Epithelial cell of esophagus (primary cell): ENCODE measurements at regions not wholly inside any gene's neighbourhood (a gene's known extent, or its start where the extent isn't known, plus 50 kb on each side); places are given as distances from the start of the nearest gene placed in this dataset.

Source experiments
- DNase-seq: peaks from one replicate; pipeline ENCODE4 v3.0.0; 2010; ENCODE audit warnings: low read depth
- H3K4me3 ChIP-seq: 2 replicates; pipeline ENCODE4 v1.5.1; 2011; ENCODE audit warnings: mild to moderate bottlenecking, low read length, control low read depth
- CTCF ChIP-seq: IDR thresholded peaks from 2 replicates; pipeline ENCODE4 v1.5.1; 2011; ENCODE audit warnings: low read depth, mild to moderate bottlenecking, low read length, control low read depth, inconsistent platforms; ENCODE audit not compliant: insufficient read depth; ENCODE audit errors: missing control alignments

GRCh38 chr3:118097660-118098059 is 937.0 kb downstream of the IGSF11 start:
- DNase-seq: no peak
- no peak for TF ChIP-seq CTCF
- no peak overlapping the region for H3K4me3 ChIP-seq

GRCh38 chr3:118098827-118099226 is 935.8 kb downstream of the IGSF11 start:
- no peak for TF ChIP-seq CTCF
- DNase-seq: no peak
- H3K4me3 ChIP-seq: no peak overlapping the region

- TF ChIP-seq CTCF: no peak
- H3K4me3 ChIP-seq: no peak overlapping the region
Observed at GRCh38 chr3:118101891-118102290, 932.8 kb downstream of the IGSF11 start.

GRCh38 chr3:118102737-118103136 is 931.9 kb downstream of the IGSF11 start:
- no peak for TF ChIP-seq CTCF
- H3K4me3 ChIP-seq: no peak overlapping the region
- peak; percentile 86 for DNase-seq

More at GRCh38 chr3:118101891-118102290, 932.8 kb downstream of the IGSF11 start:
- DNase-seq: peak; percentile 78

GRCh38 chr3:118108201-118108600 is 926.4 kb downstream of the IGSF11 start:
- DNase-seq: no peak
- H3K4me3 ChIP-seq: no peak overlapping the region
- TF ChIP-seq CTCF: no peak

- DNase-seq: peak; percentile 94
- peak; percentile 9 for TF ChIP-seq CTCF
- H3K4me3 ChIP-seq: no peak overlapping the region
Observed at GRCh38 chr3:118108769-118109168, 925.9 kb downstream of the IGSF11 start.

- no peak overlapping the region for H3K4me3 ChIP-seq
- TF ChIP-seq CTCF: no peak
- peak; percentile 93 for DNase-seq
Observed at GRCh38 chr3:118110211-118110610, 924.4 kb downstream of the IGSF11 start.
